ENCODE measurements at regions not wholly inside any gene's neighbourhood (a gene's known extent, or its start where the extent isn't known, plus 50 kb on each side); places are given as distances from the start of the nearest gene placed in this dataset.

DNA sequence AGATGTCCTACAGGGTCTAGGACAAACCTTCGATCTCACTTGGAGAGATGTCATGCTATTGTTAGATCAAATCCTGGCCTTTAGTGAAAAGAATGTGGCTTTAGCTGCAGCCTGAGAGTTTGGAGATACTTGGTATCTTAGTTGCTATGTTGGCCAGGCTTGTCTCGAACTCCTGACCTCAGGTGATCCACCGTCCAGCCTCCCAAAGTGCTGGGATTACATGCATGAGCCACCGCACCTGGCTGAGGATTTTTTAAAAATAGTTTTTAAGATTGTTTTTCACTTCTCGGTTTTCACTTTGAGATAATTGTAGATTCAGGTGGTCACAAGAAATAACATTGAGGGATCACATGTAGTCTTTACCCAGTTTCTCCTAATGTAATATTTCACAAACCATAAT lies 738.3 kb upstream of the POM121L12 start:
- DNase-seq, result no peak
- Histone ChIP-seq H3K4me1 (ENCODE audit: control insufficient read depth, insufficient read depth, low read length) (no peaks in the 10 kb centered on the region), H3K4me3 (ENCODE audit: low read length) (no peak overlapping the region), H3K9me3 (ENCODE audit: control insufficient read depth, low read length) (no peaks in the 10 kb centered on the region), H3K27me3 (ENCODE audit: control insufficient read depth, insufficient read depth) (no peaks in the 10 kb centered on the region), H3K27ac (ENCODE audit: low read length) (no peak overlapping the region)
- ATAC-seq, result no peak
- intact Hi-C loops (cut with DNase I), result no loop called here
- WGBS, result 85% methylated on average over 5 of the region's 5 CpGs

DNA sequence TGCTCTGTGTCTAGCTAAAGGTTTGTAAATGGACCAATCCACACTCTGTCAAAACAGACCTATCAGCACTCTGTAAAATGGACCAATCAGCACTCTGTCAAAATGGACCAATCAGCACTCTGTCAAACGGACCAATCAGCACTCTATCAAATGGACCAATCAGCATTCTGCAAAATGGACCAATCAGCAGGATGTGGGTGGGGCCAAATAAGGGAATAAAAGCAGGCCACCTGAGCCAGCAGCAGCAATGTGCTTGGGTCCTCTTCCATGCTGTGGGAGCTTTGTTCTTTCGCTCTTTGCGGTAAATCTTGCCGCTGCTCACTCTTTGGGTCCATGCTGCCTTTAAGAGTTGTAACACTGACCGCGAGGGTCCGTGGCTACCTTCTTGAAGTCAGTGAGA lies 740.5 kb upstream of the POM121L12 start:
- H3K4me1 ChIP-seq (ENCODE audit: control insufficient read depth, insufficient read depth, low read length), result no peaks in the 10 kb centered on the region
- H3K27me3 ChIP-seq (ENCODE audit: control insufficient read depth, insufficient read depth), result no peaks in the 10 kb centered on the region
- H3K4me3 ChIP-seq (ENCODE audit: low read length), result no peak overlapping the region
- ATAC-seq, result no peak
- 89% methylated on average over 7 of the region's 7 CpGs for WGBS
- intact Hi-C loops (cut with DNase I), result no loop called here
- DNase-seq, result no peak
- no peak overlapping the region for H3K27ac ChIP-seq (ENCODE audit: low read length)
- H3K9me3 ChIP-seq (ENCODE audit: control insufficient read depth, low read length), result no peaks in the 10 kb centered on the region

GRCh38 chr7:52289247-52289646 lies 746.2 kb upstream of the POM121L12 start:
- Histone ChIP-seq H3K4me1 (ENCODE audit: control insufficient read depth, insufficient read depth, low read length) (no peaks in the 10 kb centered on the region), H3K9me3 (ENCODE audit: control insufficient read depth, low read length) (no peaks in the 10 kb centered on the region), H3K4me3 (ENCODE audit: low read length) (no peak overlapping the region), H3K27me3 (ENCODE audit: control insufficient read depth, insufficient read depth) (no peaks in the 10 kb centered on the region), H3K27ac (ENCODE audit: low read length) (no peak overlapping the region)
- ATAC-seq, result no peak
- 71% methylated on average over 2 of the region's 2 CpGs for WGBS
- DNase-seq, result no peak
- intact Hi-C loops (cut with DNase I), result no loop called here

- WGBS, result 90% methylated on average over 1 of the region's 1 CpG
- intact Hi-C loops (cut with DNase I), result no loop called here
Measured at GRCh38 chr7:52287698-52288097, 747.7 kb upstream of the POM121L12 start.

DNA sequence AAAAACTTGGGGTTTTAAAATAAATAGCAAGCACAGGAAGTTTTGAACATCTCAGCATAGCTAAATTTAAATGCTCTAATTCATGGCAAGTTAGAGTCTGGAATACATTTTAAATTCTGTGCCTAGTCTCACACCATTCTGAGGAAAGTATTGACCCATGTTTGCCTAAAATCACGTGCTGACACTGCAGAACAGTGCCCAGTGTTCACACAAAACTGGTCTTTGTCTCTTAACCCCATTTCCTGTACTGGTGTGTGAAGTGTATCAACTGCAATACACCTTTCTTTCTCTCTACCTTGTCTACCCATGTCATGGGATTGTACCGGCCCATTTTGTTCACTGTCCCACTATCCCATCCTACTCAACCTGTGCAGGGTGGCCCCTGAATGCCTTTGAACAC lies 749.7 kb upstream of the POM121L12 start:
- Histone ChIP-seq H3K27me3 (ENCODE audit: control insufficient read depth, insufficient read depth) (no peaks in the 10 kb centered on the region), H3K27ac (ENCODE audit: low read length) (no peak overlapping the region), H3K4me1 (ENCODE audit: control insufficient read depth, insufficient read depth, low read length) (no peaks in the 10 kb centered on the region), H3K4me3 (ENCODE audit: low read length) (no peak overlapping the region), H3K9me3 (ENCODE audit: control insufficient read depth, low read length) (no peaks in the 10 kb centered on the region)
- DNase-seq, result no peak
- intact Hi-C loops (cut with DNase I), result no loop called here
- ATAC-seq, result no peak
- WGBS, result 63% methylated on average over 2 of the region's 2 CpGs

More at GRCh38 chr7:52287698-52288097, 747.7 kb upstream of the POM121L12 start:
- ATAC-seq (no peak), DNase-seq (no peak)
- Histone ChIP-seq H3K9me3 (ENCODE audit: control insufficient read depth, low read length) (no peaks in the 10 kb centered on the region), H3K4me3 (ENCODE audit: low read length) (no peak overlapping the region), H3K4me1 (ENCODE audit: control insufficient read depth, insufficient read depth, low read length) (no peaks in the 10 kb centered on the region), H3K27me3 (ENCODE audit: control insufficient read depth, insufficient read depth) (no peaks in the 10 kb centered on the region), H3K27ac (ENCODE audit: low read length) (no peak overlapping the region)

DNA sequence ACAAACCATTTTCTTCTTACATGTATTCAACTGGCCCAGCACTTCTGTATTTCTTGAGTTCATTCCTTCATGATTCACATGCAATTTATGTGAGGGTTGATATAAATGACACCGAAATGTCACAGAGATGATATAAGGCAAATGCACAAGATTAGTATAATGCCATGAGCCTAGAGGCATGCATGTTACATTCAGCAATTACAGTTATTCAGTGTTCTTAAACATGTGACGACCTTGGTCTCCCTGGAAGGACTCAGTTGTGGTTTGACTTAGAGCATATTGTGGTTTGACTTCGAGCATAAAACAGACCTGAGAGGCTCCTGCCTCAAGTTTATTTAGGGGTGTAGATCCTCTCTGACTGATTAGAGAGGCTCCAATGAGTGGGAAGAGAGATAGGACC lies 752.1 kb upstream of the POM121L12 start:
- 77% methylated on average over 3 of the region's 3 CpGs for WGBS
- Histone ChIP-seq H3K9me3 (ENCODE audit: control insufficient read depth, low read length) (no peaks in the 10 kb centered on the region), H3K27me3 (ENCODE audit: control insufficient read depth, insufficient read depth) (no peaks in the 10 kb centered on the region), H3K27ac (ENCODE audit: low read length) (no peak overlapping the region), H3K4me1 (ENCODE audit: control insufficient read depth, insufficient read depth, low read length) (no peaks in the 10 kb centered on the region), H3K4me3 (ENCODE audit: low read length) (no peak overlapping the region)
- no peak for DNase-seq
- no peak for ATAC-seq
- intact Hi-C loops (cut with DNase I), result no loop called here

GRCh38 chr7:52273685-52274610 lies 761.5 kb upstream of the POM121L12 start:
- no peaks in the 10 kb centered on the region for H3K9me3 ChIP-seq (ENCODE audit: control insufficient read depth, low read length)
- 44% methylated on average over 60 of the region's 60 CpGs for WGBS
- H3K4me1 ChIP-seq (ENCODE audit: control insufficient read depth, insufficient read depth, low read length), result no peaks in the 10 kb centered on the region
- peak overlapping the region; percentile 15 for H3K27ac ChIP-seq (ENCODE audit: low read length)
- DNase-seq (peak; percentile 50 to 69 (median 63)), ATAC-seq (peak; percentile 75 to 84)
- peak overlapping the region; percentile 15 for H3K4me3 ChIP-seq (ENCODE audit: low read length)
- intact Hi-C loops (cut with DNase I), result no loop called here
- H3K27me3 ChIP-seq (ENCODE audit: control insufficient read depth, insufficient read depth), result no peaks in the 10 kb centered on the region

GRCh38 chr7:52271703-52272102 lies 763.7 kb upstream of the POM121L12 start:
- WGBS, result 61% methylated on average over 3 of the region's 3 CpGs
- no peak overlapping the region for H3K27ac ChIP-seq (ENCODE audit: low read length)
- DNase-seq, result no peak
- no peak for ATAC-seq
- no peaks in the 10 kb centered on the region for H3K4me1 ChIP-seq (ENCODE audit: control insufficient read depth, insufficient read depth, low read length)
- no peak overlapping the region for H3K4me3 ChIP-seq (ENCODE audit: low read length)
- no peaks in the 10 kb centered on the region for H3K9me3 ChIP-seq (ENCODE audit: control insufficient read depth, low read length)
- H3K27me3 ChIP-seq (ENCODE audit: control insufficient read depth, insufficient read depth), result no peaks in the 10 kb centered on the region
- intact Hi-C loops (cut with DNase I), result no loop called here

DNA sequence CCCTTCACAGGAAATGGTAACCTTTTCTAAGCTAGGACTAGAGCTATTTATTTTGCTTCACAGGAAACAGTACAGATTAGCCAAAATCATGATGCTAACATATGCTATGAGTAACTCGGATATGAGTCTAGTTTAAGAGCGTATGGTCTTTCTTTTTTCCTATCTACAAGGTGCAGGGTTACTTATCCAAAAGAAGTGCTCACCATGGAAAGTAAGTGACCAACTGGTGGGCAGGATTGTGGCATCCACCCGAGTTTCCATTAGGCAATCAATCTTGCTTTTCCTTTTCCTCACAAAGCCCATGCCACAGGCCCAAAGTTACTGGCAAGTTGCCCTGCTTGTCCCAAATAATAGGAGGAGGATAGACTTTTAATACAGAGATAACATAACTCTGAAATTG lies 765.1 kb upstream of the POM121L12 start:
- ATAC-seq (peak in 1 of 2 donors; percentile 69), DNase-seq (peak in 2 of 3 donors; percentile 21 to 28)
- no peak overlapping the region for H3K4me3 ChIP-seq (ENCODE audit: low read length)
- H3K27ac ChIP-seq (ENCODE audit: low read length), result no peak overlapping the region
- no peaks in the 10 kb centered on the region for H3K27me3 ChIP-seq (ENCODE audit: control insufficient read depth, insufficient read depth)
- intact Hi-C loops (cut with DNase I), result no loop called here
- WGBS, result 52% methylated on average over 3 of the region's 3 CpGs
- no peaks in the 10 kb centered on the region for H3K4me1 ChIP-seq (ENCODE audit: control insufficient read depth, insufficient read depth, low read length)
- no peaks in the 10 kb centered on the region for H3K9me3 ChIP-seq (ENCODE audit: control insufficient read depth, low read length)

DNA sequence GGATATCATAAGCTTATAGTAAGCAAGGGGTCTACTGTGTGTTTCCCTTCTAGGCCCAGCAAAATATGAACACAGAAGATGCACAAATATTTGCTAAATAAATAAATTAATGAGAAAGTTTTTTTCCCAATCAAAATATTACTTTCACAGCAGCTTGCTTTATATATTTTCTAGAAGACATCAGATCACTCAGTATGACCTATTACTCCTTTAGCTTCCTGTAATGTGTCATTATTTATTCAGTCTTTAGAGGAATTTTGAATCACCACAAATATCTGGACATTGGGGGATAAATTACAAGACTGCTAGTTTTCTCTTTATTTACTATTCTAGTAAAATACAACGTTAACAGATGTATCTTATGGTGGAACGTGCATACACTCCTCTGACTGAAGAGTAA lies 765.8 kb upstream of the POM121L12 start:
- ATAC-seq (no peak), DNase-seq (no peak)
- intact Hi-C loops (cut with DNase I), result no loop called here
- Histone ChIP-seq H3K27ac (ENCODE audit: low read length) (no peak overlapping the region), H3K4me1 (ENCODE audit: control insufficient read depth, insufficient read depth, low read length) (no peaks in the 10 kb centered on the region), H3K9me3 (ENCODE audit: control insufficient read depth, low read length) (no peaks in the 10 kb centered on the region), H3K27me3 (ENCODE audit: control insufficient read depth, insufficient read depth) (no peaks in the 10 kb centered on the region), H3K4me3 (ENCODE audit: low read length) (no peak overlapping the region)
- WGBS, result 70% methylated on average over 2 of the region's 2 CpGs

GRCh38 chr7:52261057-52261456 lies 774.4 kb upstream of the POM121L12 start:
- ATAC-seq (no peak), DNase-seq (no peak)
- Histone ChIP-seq H3K4me3 (ENCODE audit: low read length) (no peak overlapping the region), H3K27ac (ENCODE audit: low read length) (no peak overlapping the region), H3K9me3 (ENCODE audit: control insufficient read depth, low read length) (no peaks in the 10 kb centered on the region), H3K4me1 (ENCODE audit: control insufficient read depth, insufficient read depth, low read length) (peaks cover 4% of the 10 kb centered on the region), H3K27me3 (ENCODE audit: control insufficient read depth, insufficient read depth) (no peaks in the 10 kb centered on the region)
- 67% methylated on average over 6 of the region's 6 CpGs for WGBS
- intact Hi-C loops (cut with DNase I), result no loop called here
